HG03442 (cell line): ENCODE measurements at regions not wholly inside any gene's neighbourhood (a gene's known extent, or its start where the extent isn't known, plus 50 kb on each side); places are given as distances from the start of the nearest gene placed in this dataset.
"Not testable (repeated sequence)": the region's sequence is repeated elsewhere in the genome, so short reads cannot be mapped to it uniquely, and the experiment has no call there.

ENCODE experiments used
- ATAC-seq: cut with Tn5 transposase; IDR thresholded peaks from one replicate; pipeline ENCODE4 v1.9.1; 2021; ENCODE audit warnings: mild to moderate bottlenecking, moderate library complexity; ENCODE audit not compliant: unreplicated experiment

GRCh38 chrX:66692512-66692911 lies 53.6 kb upstream of the EDA2R start:
- not testable (repeated sequence) for ATAC-seq
